ENCODE measurements at regions not wholly inside any gene's neighbourhood (a gene's known extent, or its start where the extent isn't known, plus 50 kb on each side); places are given as distances from the start of the nearest gene placed in this dataset.

DNA sequence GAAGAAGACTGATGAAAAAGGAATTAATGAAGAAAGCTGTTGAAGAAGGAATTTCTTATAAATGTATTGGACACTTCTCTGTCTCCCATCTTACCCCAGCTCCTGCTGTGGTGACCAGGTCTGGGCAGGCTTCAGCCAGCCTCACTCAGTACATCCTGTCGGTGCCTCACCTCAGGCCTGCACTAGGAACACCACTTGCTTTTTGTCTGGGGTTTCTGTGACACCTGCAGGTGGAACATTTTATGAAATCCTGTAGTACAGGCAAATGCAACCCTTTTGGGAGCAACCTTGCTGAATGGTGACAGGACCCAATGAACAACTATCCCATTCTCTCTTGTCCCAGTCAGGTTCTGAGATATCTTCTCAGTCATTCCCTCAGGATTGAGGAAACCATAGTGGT lies 129.7 kb downstream of the PRDM13 start:
- no peak overlapping the region for H3K4me3 ChIP-seq (ENCODE audit: low read depth, low read length)
- TF ChIP-seq, protein P1, sequence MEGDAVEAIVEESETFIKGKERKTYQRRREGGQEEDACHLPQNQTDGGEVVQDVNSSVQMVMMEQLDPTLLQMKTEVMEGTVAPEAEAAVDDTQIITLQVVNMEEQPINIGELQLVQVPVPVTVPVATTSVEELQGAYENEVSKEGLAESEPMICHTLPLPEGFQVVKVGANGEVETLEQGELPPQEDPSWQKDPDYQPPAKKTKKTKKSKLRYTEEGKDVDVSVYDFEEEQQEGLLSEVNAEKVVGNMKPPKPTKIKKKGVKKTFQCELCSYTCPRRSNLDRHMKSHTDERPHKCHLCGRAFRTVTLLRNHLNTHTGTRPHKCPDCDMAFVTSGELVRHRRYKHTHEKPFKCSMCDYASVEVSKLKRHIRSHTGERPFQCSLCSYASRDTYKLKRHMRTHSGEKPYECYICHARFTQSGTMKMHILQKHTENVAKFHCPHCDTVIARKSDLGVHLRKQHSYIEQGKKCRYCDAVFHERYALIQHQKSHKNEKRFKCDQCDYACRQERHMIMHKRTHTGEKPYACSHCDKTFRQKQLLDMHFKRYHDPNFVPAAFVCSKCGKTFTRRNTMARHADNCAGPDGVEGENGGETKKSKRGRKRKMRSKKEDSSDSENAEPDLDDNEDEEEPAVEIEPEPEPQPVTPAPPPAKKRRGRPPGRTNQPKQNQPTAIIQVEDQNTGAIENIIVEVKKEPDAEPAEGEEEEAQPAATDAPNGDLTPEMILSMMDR (IDR thresholded peaks at IDR 0.05; ENCODE audit: insufficient read depth, low read depth, low read length): no peak
- DNase-seq (ENCODE audit: low read depth): no peak

DNA sequence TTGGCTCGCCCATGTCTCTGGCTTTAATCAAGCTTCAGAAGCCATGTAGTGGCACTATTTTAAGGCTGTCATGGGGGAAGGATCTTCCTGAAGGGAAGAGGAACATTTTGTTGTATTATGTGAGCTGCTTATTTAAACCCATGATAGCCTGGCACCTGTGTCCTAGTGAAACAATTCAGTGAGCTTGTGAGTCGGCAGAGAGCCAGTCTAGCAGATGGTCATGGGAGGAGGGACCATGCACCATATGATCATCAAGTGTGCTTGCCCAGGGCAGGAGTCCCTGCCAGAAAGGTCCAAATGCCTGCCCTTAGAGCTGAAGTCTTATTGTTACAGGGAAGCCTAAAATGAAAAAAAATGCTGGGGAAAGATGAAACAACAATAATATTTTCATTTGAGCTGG lies 132.9 kb downstream of the PRDM13 start:
- no peak overlapping the region for H3K4me3 ChIP-seq (ENCODE audit: low read depth, low read length)
- no peak for DNase-seq (ENCODE audit: low read depth)
- TF ChIP-seq, protein P1 (IDR thresholded peaks at IDR 0.05; ENCODE audit: insufficient read depth, low read depth, low read length): no peak

DNA sequence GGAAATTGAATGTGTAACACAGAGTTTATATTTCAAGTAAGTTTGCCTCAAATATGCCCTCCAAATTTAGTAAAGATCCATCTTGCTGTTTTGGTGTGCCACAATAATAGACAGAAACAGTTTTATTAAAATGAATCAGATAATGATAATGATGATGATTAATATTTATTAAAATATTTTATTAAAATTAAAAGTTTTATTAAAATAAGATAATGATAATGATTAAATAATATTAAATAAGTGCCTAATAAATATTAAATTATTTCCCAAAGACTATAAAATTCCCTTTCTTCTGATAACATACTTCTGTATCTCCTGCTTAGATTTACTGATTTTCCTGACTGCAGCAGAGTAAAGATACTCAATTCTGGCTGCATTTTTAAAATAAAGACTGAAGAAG lies 134.5 kb downstream of the PRDM13 start:
- DNase-seq (ENCODE audit: low read depth): no peak
- H3K4me3 ChIP-seq (ENCODE audit: low read depth, low read length): no peak overlapping the region
- TF ChIP-seq, protein P1 (IDR thresholded peaks at IDR 0.05; ENCODE audit: insufficient read depth, low read depth, low read length): no peak

DNA sequence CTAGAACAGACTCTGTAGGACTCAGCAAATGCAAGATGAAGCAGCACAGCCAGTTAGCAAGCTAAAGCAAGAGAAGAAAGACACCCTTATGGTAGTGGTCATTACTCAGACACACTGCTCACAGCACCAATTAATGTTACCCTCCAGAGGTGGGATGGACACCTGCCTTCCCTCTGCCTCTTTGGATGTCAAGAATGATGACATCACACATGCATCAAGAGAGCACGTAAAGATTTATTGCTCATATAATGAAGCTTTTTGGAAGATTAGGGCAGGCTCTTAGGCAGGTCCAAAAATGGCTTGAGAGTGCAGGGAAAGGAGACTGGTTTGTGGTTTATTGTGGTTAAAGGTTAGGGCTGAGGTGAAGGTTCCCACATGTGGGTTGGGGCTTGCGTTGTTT lies 137.0 kb downstream of the PRDM13 start:
- no peak for DNase-seq (ENCODE audit: low read depth)
- TF ChIP-seq, protein P1 (IDR thresholded peaks at IDR 0.05; ENCODE audit: insufficient read depth, low read depth, low read length): no peak
- H3K4me3 ChIP-seq (ENCODE audit: low read depth, low read length): no peak overlapping the region

DNA sequence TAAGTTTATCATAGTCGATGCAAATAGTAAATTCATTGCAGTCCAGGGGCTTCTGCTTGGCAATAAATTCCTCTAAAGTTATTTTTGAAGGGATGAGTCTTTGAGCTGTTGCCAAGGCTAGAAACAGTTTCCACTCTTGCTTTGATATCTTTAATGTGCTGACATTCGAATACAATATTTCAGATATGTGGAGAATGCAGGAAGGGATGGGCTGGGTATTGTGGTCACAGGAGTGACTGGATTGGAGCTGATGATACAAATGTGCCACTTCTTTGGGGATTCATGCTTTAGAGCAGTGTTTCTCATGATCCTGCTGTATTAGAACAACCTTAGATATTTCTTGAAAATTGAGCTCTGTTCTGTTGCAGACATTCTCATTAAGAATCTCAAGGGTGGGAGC lies 139.0 kb downstream of the PRDM13 start:
- DNase-seq (ENCODE audit: low read depth): no peak
- TF ChIP-seq, protein P1 (IDR thresholded peaks at IDR 0.05; ENCODE audit: insufficient read depth, low read depth, low read length): no peak
- no peak overlapping the region for H3K4me3 ChIP-seq (ENCODE audit: low read depth, low read length)

DNA sequence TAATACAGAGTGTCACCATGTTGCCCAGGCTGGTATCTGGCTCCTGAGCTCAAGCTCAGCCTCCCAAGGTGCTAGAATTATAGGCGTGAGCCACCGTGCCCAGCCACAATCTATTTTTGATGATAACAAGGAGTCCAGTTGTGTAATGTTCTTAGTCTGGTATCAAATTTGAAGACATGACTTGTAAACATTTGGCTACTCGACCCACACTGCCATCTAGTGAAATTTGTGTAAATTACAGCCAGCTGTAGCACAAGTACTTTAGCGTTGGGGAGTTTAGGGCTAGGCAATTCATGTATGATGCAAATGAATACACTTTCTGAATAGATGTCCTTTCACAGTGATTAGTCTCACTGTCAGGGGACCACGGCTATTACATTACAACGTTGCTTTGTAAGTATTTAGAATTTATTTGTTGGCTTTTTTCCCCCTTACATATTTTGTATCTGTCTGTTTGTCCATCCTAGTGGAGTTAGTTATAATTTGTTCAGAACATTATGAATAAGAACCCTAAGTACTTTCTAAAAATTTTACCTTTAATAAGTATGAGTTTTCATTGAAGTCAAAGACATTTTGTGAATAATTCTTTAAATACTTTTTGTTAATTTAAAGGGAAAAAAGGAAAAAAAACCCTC lies 139.7 kb downstream of the PRDM13 start:
- TF ChIP-seq, protein P1 (IDR thresholded peaks at IDR 0.05; ENCODE audit: insufficient read depth, low read depth, low read length): peak; percentile 85
- no peak overlapping the region for H3K4me3 ChIP-seq (ENCODE audit: low read depth, low read length)
- DNase-seq (ENCODE audit: low read depth): peak; percentile 82

DNA sequence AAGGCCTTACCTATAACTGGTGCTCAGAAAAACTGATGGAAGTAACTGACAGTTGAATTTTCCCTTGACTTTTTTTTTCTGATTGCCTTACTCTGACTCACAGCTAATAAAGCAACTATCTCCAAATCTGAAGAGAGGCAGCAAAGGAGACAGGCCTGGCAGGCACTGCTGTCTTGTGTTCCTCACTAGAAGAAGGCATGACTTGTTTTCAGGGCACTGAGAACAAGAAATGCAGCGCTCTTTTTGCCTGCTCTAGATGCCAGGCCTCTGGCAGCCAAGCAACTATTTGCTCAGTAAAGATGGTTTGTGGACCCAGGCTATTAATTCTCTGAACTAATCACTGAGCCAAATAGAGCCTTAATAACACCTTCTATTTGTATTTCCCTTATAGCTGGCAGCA lies 155.1 kb downstream of the PRDM13 start:
- no peak overlapping the region for H3K4me3 ChIP-seq (ENCODE audit: low read depth, low read length)
- TF ChIP-seq, protein P1 (IDR thresholded peaks at IDR 0.05; ENCODE audit: insufficient read depth, low read depth, low read length): no peak
- no peak for DNase-seq (ENCODE audit: low read depth)
